D721Med (cell line): ENCODE measurements at regions not wholly inside any gene's neighbourhood (a gene's known extent, or its start where the extent isn't known, plus 50 kb on each side); places are given as distances from the start of the nearest gene placed in this dataset.

Source experiments
- DNase-seq: peaks from one replicate; pipeline ENCODE4 v3.0.0; 2011; ENCODE audit warnings: low spot score; ENCODE audit not compliant: insufficient read length
- FAIRE-seq: peaks from 2 replicates; lab custom pipeline; 2011; peaks lifted over from hg19 to GRCh38; lab: Jason Lieb, UNC
- CTCF ChIP-seq: IDR thresholded peaks from 2 replicates; pipeline ENCODE4 v1.5.1; 2012; ENCODE audit warnings: mild to moderate bottlenecking, control low read depth; ENCODE audit not compliant: insufficient read depth; ENCODE audit errors: missing control alignments

- DNase-seq (no peak), FAIRE-seq (no peak)
- TF ChIP-seq CTCF: no peak
Measured at GRCh38 chr1:37319284-37319683, 155.1 kb upstream of the ZC3H12A start.

DNA sequence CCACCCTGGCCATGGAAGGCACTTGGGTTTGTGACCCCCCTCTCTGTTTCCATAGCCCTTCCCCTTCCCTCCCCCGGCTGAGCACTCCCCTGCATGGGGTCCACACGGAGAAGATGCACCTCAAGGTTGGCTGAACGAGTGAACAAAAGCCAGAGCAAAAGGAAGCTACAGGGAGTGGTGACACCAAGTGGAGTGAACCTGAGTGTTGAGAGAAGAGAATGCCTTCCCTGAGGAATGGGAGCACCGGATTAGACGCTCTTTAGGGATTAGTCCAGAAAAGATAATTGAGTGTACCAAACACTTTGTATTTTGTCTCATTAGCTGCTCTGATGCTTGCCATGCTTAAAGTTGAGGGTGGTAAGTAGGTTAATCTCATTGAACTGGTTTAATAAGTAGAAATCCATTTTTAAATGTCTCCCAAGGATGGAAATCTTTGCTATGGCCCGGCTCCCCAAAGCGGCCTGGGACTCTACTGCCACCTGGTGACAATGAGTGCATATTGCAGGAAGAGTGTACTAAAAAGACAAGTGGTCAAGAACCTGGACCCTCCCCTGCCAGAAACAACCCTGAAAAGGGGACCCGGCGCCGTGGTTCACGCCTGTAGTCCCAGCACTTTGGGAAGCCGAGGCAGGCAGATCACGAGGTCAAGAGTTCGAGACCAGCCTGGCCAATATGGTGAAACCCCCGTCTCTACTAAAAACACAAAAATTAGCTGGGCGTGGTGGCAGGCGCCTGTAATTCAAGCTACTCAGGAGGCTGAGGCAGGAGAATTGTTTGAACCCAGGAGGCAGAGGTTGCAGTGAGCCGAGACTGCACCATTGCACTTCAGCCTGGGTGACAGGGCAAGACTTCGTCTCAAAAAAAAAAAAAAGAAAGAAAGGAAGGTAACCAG is 150.6 kb upstream of the ZC3H12A start:
- TF ChIP-seq CTCF: peak; percentile 67
- no peak for FAIRE-seq
- DNase-seq: peak; percentile 59

- FAIRE-seq (no peak), DNase-seq (no peak)
- no peak for TF ChIP-seq CTCF
Measured at GRCh38 chr1:37325010-37325409, 149.4 kb upstream of the ZC3H12A start.

- FAIRE-seq: no peak
- TF ChIP-seq CTCF: no peak
- DNase-seq: no peak
Measured at GRCh38 chr1:37325509-37326437, 148.6 kb upstream of the ZC3H12A start.

DNA sequence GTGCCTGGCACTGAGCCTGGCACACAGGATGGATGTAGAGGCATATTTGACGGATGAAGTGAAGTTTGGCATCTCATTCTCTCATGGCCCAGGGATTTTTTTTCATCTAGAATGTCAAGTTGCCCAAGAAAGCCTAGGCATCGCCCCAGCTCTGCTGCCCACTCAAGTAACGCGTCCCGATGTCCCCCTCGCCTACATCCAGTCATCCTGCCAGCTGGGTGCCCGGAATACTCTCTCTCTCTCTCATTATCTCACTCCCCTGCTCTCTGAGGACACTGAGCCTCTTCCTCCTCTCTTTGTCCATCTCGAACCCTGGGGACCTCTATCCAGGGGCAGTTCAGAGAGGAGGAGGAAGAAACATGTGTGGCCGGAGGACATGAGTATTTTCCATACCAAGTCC is 142.3 kb upstream of the ZC3H12A start:
- FAIRE-seq (no peak), DNase-seq (no peak)
- no peak for TF ChIP-seq CTCF

DNA sequence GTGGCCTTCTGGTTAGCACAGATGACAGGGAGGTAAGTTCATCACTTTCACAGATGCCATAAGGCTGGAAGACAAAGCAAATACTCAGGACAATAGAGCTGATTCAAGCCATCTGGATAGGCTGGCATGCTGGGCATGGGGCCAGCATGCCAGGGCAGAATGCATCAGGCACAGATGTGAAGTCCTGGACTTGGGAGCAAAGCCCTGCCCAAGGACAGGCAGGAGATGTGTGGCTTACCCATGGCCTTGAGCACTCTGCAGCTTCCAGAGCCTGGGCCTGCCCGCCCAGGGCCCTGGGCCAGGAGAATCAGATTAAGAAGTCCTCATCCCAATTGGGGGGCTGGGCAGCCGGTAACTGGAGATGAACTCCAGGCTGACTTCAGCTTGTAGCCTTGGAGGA is 135.7 kb upstream of the ZC3H12A start:
- no peak for DNase-seq
- FAIRE-seq: no peak
- no peak for TF ChIP-seq CTCF

DNA sequence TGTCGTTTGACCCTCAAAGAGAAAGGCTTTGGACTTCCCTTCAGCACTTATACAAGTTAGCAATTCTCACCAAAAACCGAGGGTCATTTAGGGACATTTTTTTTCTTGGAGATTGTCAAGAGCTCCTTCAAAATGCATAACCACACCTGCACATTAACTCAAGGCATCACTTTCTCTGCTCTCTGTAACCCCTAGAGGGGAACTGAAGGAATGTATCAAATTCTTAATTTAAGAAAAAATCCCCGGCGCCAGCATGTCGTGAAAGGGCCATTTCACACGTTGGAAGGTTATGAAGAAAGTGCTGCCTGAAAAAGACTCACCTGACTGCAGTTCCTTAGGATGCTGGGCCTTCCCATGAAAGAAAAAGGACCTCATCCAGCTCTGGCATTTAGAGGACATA is 131.6 kb upstream of the ZC3H12A start:
- FAIRE-seq: no peak

More for the DNA sequence above, 131.6 kb upstream of the ZC3H12A start:
- no peak for TF ChIP-seq CTCF
- no peak for DNase-seq
